Colonic mucosa (tissue), 4 donors: ENCODE measurements at regions not wholly inside any gene's neighbourhood (a gene's known extent, or its start where the extent isn't known, plus 50 kb on each side); places are given as distances from the start of the nearest gene placed in this dataset.
"Not testable (repeated sequence)": the region's sequence is repeated elsewhere in the genome, so short reads cannot be mapped to it uniquely, and the experiment has no call there.

Experiments used
- DNase-seq: peaks from one replicate; pipeline ENCODE4 v3.0.0-alpha.2; 2020
- H3K27ac ChIP-seq: fragments of 200-600 bp; one replicate; pipeline ENCODE4 v1.8.0; 2021
- H3K27me3 ChIP-seq: fragments of 200-600 bp; one replicate; pipeline ENCODE4 v1.8.0; 2021
- H3K36me3 ChIP-seq: fragments of 200-600 bp; one replicate; pipeline ENCODE4 v1.8.0; 2021
- H3K4me1 ChIP-seq: fragments of 200-600 bp; one replicate; pipeline ENCODE4 v1.8.0; 2021; ENCODE audit warnings: mild to moderate bottlenecking
- H3K4me3 ChIP-seq: fragments of 200-600 bp; one replicate; pipeline ENCODE4 v1.8.0; 2021
- H3K9ac ChIP-seq, 2 donors: one replicate each; pipeline ENCODE4 v1.7.0; 2013; ENCODE audit warnings: control low read depth in 2 of 2, low read depth in 2 of 2, low read length in 2 of 2
- H3K9me3 ChIP-seq: fragments of 200-600 bp; one replicate; pipeline ENCODE4 v1.8.0; 2021
- intact Hi-C: fragments of 100-400 bp; cut with DNase I; formaldehyde crosslinking; loops from one replicate; pipeline ENCODE4 v1.14.1; 2022
- TF ChIP-seq, protein P1 (sequence below): fragments of 200-600 bp; IDR thresholded peaks from one replicate; pipeline ENCODE4 v1.8.0; 2022; ENCODE audit warnings: antibody characterized with exemption, mild to moderate bottlenecking
- donor health status: healthy.
- donor health status: DM: no; HTN: no; CAD: no.
- donor health status: DM: no; HTN: no; CAD: no.

DNA sequence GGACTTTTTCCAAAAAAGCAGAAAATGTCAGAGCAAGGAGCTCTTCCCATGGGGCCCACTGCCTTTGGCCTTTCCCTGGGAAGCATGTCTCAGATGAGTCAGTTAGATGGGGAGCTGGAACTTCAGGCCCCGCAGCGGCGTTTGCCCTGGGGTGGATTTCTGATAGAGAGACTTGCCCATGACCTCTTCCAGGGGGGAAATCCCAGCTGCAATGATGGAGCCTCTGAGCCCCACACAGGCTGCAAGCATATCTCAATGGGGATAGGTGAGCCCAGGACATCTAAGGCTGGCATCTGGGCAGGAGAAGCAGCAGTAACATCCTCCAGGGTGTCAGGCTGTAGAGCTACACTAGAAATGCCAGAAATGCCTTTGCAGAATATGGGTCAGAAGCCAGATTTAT is 269.2 kb upstream of the TCERG1L start:
- intact Hi-C loops: no loop called here

GRCh38 chr10:131581547-131581946 is 270.0 kb upstream of the TCERG1L start:
- H3K36me3 ChIP-seq, H3K4me1 ChIP-seq, DNase-seq, intact Hi-C loops, H3K27me3 ChIP-seq, H3K27ac ChIP-seq, H3K9me3 ChIP-seq, H3K4me3 ChIP-seq, H3K9ac ChIP-seq: not testable (repeated sequence)

More for the DNA sequence above, 269.2 kb upstream of the TCERG1L start:
- DNase-seq: no peak
- Histone ChIP-seq H3K9ac (no peak overlapping the region), H3K27me3 (no peaks in the 10 kb centered on the region), H3K9me3 (no peaks in the 10 kb centered on the region), H3K4me1 (no peaks in the 10 kb centered on the region), H3K36me3 (no peaks in the 10 kb centered on the region), H3K4me3 (no peak overlapping the region), H3K27ac (no peak overlapping the region)
- TF ChIP-seq, protein P1, sequence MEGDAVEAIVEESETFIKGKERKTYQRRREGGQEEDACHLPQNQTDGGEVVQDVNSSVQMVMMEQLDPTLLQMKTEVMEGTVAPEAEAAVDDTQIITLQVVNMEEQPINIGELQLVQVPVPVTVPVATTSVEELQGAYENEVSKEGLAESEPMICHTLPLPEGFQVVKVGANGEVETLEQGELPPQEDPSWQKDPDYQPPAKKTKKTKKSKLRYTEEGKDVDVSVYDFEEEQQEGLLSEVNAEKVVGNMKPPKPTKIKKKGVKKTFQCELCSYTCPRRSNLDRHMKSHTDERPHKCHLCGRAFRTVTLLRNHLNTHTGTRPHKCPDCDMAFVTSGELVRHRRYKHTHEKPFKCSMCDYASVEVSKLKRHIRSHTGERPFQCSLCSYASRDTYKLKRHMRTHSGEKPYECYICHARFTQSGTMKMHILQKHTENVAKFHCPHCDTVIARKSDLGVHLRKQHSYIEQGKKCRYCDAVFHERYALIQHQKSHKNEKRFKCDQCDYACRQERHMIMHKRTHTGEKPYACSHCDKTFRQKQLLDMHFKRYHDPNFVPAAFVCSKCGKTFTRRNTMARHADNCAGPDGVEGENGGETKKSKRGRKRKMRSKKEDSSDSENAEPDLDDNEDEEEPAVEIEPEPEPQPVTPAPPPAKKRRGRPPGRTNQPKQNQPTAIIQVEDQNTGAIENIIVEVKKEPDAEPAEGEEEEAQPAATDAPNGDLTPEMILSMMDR: no peak

DNA sequence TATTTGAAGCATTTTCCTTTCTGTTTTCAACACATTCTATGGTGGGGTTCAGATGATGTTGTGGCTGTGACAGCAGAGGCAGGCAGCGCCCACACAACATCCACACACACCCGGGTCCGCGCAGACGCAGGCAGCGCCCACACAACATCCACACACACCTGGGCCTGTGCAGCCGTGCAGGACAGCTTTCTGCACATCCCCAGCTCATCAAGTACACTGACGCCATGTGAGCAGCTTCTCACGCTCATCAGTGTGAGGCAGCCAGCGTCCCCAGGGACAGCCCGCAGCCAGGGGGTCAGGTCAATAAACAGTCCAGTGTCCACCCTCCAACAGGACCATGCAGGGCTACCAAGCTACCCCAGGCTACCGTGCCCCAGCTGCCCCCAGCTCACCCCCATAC is 272.8 kb upstream of the TCERG1L start:
- H3K27ac ChIP-seq: no peak overlapping the region
- no peaks in the 10 kb centered on the region for H3K36me3 ChIP-seq
- DNase-seq: no peak
- H3K27me3 ChIP-seq: no peaks in the 10 kb centered on the region
- H3K4me3 ChIP-seq: no peak overlapping the region
- intact Hi-C loops: no loop called here
- H3K9me3 ChIP-seq: no peaks in the 10 kb centered on the region
- no peak overlapping the region for H3K9ac ChIP-seq
- no peaks in the 10 kb centered on the region for H3K4me1 ChIP-seq
- TF ChIP-seq, protein P1: no peak

DNA sequence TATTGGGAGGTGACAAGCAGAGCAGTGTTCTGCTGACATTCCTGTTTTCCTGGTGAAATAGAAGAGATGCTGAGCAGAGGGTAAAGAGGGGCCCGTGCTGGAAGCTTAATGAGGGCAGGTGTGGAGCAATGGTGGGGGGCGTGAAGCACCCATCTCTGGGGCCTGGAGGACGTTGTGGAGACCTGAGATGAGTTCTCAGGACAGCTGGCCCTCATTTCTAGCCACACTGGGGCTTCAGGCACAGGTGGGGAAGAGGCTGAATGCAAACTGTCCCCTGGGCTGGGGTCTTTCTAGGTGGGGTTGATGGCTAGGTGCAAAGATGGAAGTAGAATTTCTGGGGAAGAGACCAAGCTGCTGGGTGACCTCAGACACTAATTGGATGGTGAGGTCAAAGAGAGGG is 274.2 kb upstream of the TCERG1L start:
- Histone ChIP-seq H3K27me3 (no peaks in the 10 kb centered on the region), H3K4me1 (no peaks in the 10 kb centered on the region), H3K4me3 (no peak overlapping the region), H3K27ac (no peak overlapping the region), H3K9me3 (no peaks in the 10 kb centered on the region), H3K9ac (no peak overlapping the region), H3K36me3 (no peaks in the 10 kb centered on the region)
- TF ChIP-seq, protein P1: no peak
- intact Hi-C loops: no loop called here
- no peak for DNase-seq

- Histone ChIP-seq H3K4me3 (no peak overlapping the region), H3K4me1 (no peaks in the 10 kb centered on the region), H3K36me3 (no peaks in the 10 kb centered on the region), H3K9me3 (no peaks in the 10 kb centered on the region), H3K27me3 (no peaks in the 10 kb centered on the region), H3K9ac (no peak overlapping the region), H3K27ac (no peak overlapping the region)
- intact Hi-C loops: no loop called here
- no peak for DNase-seq
- TF ChIP-seq, protein P1: no peak
Measured at GRCh38 chr10:131586958-131587357, 275.4 kb upstream of the TCERG1L start.

DNA sequence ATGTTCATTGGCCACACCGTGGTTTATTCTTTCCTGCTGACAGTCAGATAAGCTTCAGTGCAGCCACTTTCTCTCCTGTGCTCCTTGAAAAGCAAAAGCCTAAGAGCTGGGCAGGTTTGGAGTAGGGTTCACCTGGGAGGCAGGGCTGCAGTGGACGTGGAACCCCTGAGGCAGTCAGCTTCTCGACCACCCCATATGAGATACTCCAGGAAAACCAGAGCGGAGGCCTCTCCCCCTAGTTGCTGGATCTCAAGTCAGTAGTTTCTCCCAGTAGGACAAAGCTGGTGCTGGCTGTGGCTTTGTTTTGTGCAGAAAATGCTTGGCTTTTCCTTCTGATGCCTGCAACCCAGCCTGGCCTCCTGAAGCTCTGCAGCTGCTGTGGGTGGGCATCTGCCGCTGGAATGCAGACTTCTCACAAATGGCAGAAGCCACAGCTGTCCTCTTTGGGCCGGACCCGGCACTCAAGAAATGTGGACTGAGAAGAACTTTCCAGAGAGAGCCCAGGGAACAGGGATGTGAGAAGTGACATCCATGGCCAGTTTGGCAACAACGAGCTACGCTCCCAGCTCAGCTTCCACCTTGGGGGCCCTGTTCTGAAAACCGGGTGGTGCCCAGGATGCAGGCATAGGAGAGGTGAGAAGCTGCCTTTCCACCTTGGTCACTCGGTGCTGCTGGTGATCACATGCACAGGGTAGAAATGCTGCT is 276.6 kb upstream of the TCERG1L start:
- no peaks in the 10 kb centered on the region for H3K4me1 ChIP-seq
- TF ChIP-seq, protein P1: no peak
- H3K4me3 ChIP-seq: no peak overlapping the region
- no peaks in the 10 kb centered on the region for H3K9me3 ChIP-seq
- no peaks in the 10 kb centered on the region for H3K27me3 ChIP-seq
- H3K36me3 ChIP-seq: no peaks in the 10 kb centered on the region
- intact Hi-C loops: no loop called here
- H3K27ac ChIP-seq: no peak overlapping the region
- no peak for DNase-seq
- no peak overlapping the region for H3K9ac ChIP-seq
